Uterus (tissue), 2 donors: ENCODE measurements at regions not wholly inside any gene's neighbourhood (a gene's known extent, or its start where the extent isn't known, plus 50 kb on each side); places are given as distances from the start of the nearest gene placed in this dataset.

Experiments
- CTCF ChIP-seq, 4 experiments: fragments of 200-600 bp in 2 of 4; fragments of 450-650 bp in 2 of 4; sonication (generic) in 2 of 4; IDR thresholded peaks; one replicate each; pipeline ENCODE4 v1.5.1; 2016 to 2019; ENCODE audit warnings: antibody characterized with exemption in 4 of 4, mild to moderate bottlenecking in 2 of 4, moderate library complexity in 1 of 4
- POLR2A ChIP-seq, 2 donors: fragments of 450-650 bp; IDR thresholded peaks; one replicate each; pipeline ENCODE4 v1.6.1; 2016; ENCODE audit warnings: antibody characterized with exemption in 2 of 2, mild to moderate bottlenecking in 1 of 2, moderate library complexity in 1 of 2

DNA sequence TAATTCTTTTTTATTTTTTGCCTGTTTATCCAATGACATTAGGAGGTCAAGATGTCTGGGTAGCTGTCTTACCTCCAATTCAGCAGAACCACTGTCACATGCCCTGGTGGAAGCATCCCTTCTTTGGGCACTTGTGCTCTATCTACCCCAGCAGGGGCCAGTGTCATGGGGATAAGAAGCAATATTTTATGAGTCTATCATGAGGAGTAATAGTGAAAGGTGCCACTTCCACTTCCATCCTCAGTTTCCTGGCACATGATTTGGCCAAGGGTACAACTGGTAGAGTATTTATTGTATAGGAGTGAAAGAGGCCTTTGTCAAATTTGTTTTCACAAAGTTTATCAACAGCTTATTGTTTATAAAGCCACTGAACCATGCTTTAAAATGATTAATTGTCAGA is 112.5 kb downstream of the CCDC71L start:
- no peak for TF ChIP-seq CTCF (IDR thresholded peaks at IDR 0.05)
- no peak for TF ChIP-seq POLR2A (IDR thresholded peaks at IDR 0.05)
